NB4 (cell line): ENCODE measurements at regions not wholly inside any gene's neighbourhood (a gene's known extent, or its start where the extent isn't known, plus 50 kb on each side); places are given as distances from the start of the nearest gene placed in this dataset.

Experiments
- CTCF ChIP-seq: IDR thresholded peaks from one replicate; pipeline ENCODE4 v1.5.1; 2012; ENCODE audit warnings: low read depth, low read length
- MAX ChIP-seq: IDR thresholded peaks from 2 replicates; pipeline ENCODE4 v1.6.1; 2011; ENCODE audit warnings: low read depth, low read length
- MYC ChIP-seq: IDR thresholded peaks from 2 replicates; pipeline ENCODE4 v1.6.1; 2011; ENCODE audit warnings: low read depth, low read length
- POLR2A ChIP-seq: IDR thresholded peaks from 2 replicates; pipeline ENCODE4 v1.6.1; 2011; ENCODE audit warnings: mild to moderate bottlenecking; ENCODE audit not compliant: insufficient read length; ENCODE audit errors: extremely low read depth

GRCh38 chr18:8911408-8912340 is 190.8 kb upstream of the NDUFV2 start:
- TF ChIP-seq CTCF = no peak
- TF ChIP-seq POLR2A = no peak
- TF ChIP-seq MAX = no peak
- no peak for TF ChIP-seq MYC
